GM19023 (cell line): ENCODE measurements at regions not wholly inside any gene's neighbourhood (a gene's known extent, or its start where the extent isn't known, plus 50 kb on each side); places are given as distances from the start of the nearest gene placed in this dataset.

ENCODE experiments used
- ATAC-seq: cut with Tn5 transposase; IDR thresholded peaks from one replicate; pipeline ENCODE4 v1.9.1; 2021; ENCODE audit warnings: mild to moderate bottlenecking, moderate library complexity; ENCODE audit not compliant: unreplicated experiment

DNA sequence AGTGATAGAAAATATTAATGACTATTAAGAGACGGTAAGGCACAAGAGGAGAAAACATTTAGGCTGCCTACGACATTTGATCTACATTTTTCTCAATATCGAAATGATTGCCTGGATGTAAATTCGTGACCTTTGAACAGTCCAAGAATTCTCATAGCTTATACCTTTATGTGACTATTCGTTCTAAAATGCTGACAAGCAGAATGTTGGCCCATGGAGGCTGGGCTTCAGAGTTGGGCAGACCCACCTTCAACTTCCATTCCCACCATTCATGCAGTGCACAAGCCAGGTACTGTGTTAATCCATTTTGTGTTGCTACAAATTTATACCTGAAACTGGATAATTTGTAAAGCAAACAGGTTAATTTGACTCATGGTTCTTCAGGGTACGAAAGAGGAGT is 441.4 kb upstream of the COBL start:
- ATAC-seq = no peak

- no peak for ATAC-seq
Observed at GRCh38 chr7:51732951-51733350, 416.3 kb upstream of the COBL start.

DNA sequence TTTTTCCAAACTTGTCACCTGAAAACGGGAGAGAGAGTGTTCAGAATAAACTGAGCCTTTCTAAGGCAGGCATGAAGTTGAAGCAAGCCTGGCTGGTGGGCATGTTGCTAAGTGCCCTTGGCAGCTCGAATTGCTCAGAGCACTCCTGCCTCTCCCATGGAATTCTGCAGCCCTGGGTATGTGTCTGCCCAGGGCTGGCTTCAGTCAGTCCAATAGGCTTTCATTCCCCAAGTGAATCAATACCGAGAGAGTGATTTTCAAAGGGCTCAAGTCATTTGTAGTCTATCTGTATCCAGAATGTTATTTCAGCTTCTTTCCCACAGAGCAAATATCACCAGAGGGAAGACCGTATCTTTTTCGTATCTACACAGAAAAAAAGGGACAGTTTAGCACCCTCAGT is 415.5 kb upstream of the COBL start:
- no peak for ATAC-seq

GRCh38 chr7:51731075-51731474 is 414.5 kb upstream of the COBL start:
- no peak for ATAC-seq

DNA sequence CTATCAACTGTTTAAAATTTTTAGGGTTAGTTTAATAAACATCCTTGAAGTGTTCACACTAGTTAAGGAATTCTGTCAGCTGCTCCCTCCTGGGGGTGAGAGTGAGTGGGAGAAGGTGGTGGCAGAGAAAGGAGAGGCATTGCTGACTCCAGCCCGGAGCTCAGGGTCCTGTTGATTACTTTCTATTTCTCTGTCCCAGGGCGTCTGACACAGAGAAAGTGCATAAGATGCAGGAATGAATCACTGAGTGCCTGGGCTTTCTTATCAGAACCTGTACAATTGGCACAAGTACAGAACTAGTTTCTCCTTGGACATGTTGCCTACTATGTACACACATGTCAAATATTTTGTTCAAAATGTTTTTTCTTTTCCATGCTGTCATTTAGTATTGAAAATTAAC is 410.8 kb upstream of the COBL start:
- no peak for ATAC-seq

- no peak for ATAC-seq
Observed at GRCh38 chr7:51706851-51707250, 390.2 kb upstream of the COBL start.

DNA sequence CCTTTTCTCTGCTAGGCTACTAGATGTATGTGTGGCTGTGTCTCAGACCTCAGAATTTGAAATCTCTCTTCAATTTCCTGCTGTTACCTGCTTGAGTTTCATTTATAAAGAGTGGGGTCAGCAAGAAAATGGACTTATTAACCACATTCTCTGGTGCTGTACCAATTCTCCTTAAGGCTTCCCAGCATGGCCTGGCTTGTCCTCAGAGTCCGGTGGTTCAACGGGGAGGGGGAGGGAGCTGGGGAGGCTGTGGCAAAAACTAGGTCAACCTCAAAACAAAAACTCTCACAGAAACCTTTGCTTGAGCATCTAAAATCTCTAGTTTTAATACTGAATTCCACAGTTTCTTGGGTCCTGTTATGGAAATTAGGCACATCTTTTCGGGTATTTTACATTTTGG is 389.1 kb upstream of the COBL start:
- ATAC-seq = no peak

- ATAC-seq = no peak
Observed at GRCh38 chr7:51702673-51703072, 386.1 kb upstream of the COBL start.

GRCh38 chr7:51701935-51702334 is 385.3 kb upstream of the COBL start:
- no peak for ATAC-seq

- ATAC-seq = no peak
Observed at GRCh38 chr7:51700593-51701215, 384.1 kb upstream of the COBL start.

DNA sequence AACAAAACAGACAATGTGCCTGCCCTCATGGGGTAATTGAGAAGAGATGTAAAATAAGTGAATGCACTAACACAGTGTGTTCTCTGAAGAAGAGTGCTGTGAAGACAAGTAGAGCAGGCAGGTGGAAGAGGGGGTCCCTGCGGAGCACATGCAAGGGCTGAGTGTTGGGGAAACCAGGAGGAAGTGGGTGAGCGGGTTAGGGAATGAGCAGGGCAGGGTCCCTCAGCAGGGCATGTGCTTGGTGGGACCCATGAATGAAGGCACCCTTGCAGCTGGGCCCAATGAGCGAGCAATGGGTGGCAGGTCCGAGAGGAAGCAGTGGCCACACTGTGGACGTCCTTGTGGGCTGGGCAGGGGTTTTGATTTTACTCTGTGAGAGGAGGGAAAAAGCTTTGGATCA is 376.6 kb upstream of the COBL start:
- no peak for ATAC-seq

DNA sequence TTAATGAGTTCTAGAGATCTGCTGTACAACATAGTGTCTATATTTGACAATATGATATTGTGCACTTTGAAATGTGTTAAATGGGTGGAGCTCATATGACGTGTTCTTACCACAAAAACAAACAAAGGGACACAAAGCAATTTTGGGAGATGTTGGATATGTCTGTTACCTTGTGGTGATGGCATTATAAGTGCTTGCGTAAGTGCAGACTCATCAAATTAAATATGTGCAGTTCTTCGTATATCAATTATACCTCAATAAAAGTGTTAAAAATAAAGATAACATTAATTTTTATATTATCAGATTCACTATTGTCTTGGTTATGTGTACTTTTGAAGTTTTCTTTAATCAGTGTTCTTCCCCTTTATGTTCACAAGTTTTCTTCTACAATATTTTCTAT is 372.9 kb upstream of the COBL start:
- no peak for ATAC-seq

- no peak for ATAC-seq
Observed at GRCh38 chr7:51685794-51686193, 369.2 kb upstream of the COBL start.

GRCh38 chr7:51680594-51681399 is 364.2 kb upstream of the COBL start:
- ATAC-seq = no peak

DNA sequence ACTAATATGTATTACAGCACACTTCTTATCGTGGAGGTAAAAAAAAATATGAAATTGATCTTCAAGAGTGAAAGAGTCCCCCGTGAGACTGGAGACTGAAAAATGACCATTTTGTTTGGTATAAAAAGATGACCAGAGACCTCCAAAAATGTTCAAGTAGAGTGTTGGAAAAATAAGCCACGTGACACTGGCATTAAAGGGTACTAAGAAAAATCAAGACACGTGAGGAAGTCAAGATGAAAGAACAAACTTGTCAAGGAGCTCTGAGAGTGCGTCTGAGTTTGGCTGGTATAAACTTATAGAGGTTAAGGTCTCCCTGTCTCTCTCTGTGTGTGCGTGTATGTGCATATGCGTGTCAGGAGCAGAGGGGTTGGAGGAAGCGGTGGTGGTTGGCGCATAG is 362.7 kb upstream of the COBL start:
- ATAC-seq = no peak

- no peak for ATAC-seq
Observed at GRCh38 chr7:51666751-51667150, 350.1 kb upstream of the COBL start.

GRCh38 chr7:51666266-51666665 is 349.7 kb upstream of the COBL start:
- ATAC-seq = no peak

GRCh38 chr7:51665045-51665780 is 348.6 kb upstream of the COBL start:
- no peak for ATAC-seq

- no peak for ATAC-seq
Observed at GRCh38 chr7:51660516-51660915, 343.9 kb upstream of the COBL start.

DNA sequence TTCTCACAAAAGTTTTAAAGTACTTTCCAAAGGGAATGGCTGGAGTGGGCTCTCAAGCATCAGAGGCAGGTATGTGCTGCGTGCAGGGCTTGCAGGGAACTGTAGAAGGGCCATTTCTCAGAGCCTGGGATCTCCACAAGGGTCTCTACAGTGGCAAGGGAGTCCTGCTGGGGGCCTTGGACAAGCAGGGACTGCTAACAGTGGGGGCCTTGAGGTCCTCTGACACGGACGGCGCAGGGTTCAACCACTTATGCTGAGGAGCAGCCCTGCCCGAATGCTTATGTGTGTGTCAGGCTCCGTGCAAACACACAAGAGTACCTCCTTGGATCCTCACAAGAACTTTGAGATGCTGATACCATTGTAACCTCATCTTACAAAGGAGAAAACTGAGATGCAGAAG is 342.1 kb upstream of the COBL start:
- no peak for ATAC-seq

DNA sequence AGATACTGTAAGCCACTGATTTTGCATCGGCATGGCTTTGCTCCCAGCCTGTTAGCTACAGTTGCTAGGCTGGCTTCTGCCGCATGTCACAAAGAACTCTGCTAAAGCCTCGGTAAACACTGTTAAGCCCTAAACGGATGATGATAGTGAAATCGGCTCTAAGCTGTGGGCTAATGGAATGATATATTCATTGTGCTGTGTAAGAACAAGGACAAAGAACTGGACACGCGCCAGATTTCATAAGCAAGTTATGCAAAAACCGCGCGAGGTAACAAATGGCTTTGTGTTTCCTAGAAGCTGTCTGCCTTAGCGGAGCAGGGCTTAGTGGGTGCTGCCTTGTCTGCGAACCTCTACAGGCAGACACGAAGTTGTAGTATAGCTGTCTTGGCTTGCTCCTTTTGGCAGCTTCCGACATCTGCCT is 331.3 kb upstream of the COBL start:
- no peak for ATAC-seq

- ATAC-seq = no peak
Observed at GRCh38 chr7:51647486-51647885, 330.9 kb upstream of the COBL start.
